H1 (cell line): ENCODE measurements at regions not wholly inside any gene's neighbourhood (a gene's known extent, or its start where the extent isn't known, plus 50 kb on each side); places are given as distances from the start of the nearest gene placed in this dataset.

Source experiments
- CTCF ChIA-PET: fragments of 300-600 bp; sonication (Branson Sonifier 250); formaldehyde crosslinking; loops from one replicate; lab custom pipeline; 2021; ENCODE audit not compliant: partially characterized antibody; lab: Charles Lee
- POLR2A ChIA-PET: fragments of 300-600 bp; sonication (Branson Sonifier 250); formaldehyde crosslinking; loops from one replicate; lab custom pipeline; 2021; ENCODE audit warnings: inconsistent platforms; ENCODE audit not compliant: partially characterized antibody; lab: Charles Lee
- DNase-seq, 2 experiments: peaks; one replicate each; pipeline versions ENCODE4 v3.0.0 to v3.0.0-alpha.2; 2010 to 2022; ENCODE audit warnings: low spot score in 2 of 2, low read depth in 1 of 2, mixed read lengths in 1 of 2
- FAIRE-seq: peaks from 2 replicates; lab custom pipeline; 2011; peaks lifted over from hg19 to GRCh38; lab: Jason Lieb, UNC
- H2AFZ ChIP-seq: 2 replicates; pipeline ENCODE4 v1.8.1; 2012; ENCODE audit warnings: low read length, inconsistent platforms
- H2AK5ac ChIP-seq: 2 replicates; pipeline ENCODE4 v1.6.1; 2013; ENCODE audit warnings: low read depth, low read length
- H2BK120ac ChIP-seq: replicated peaks from 2 replicates; pipeline ENCODE3; 2013; ENCODE audit warnings: low read depth, low read length, inconsistent platforms
- H2BK12ac ChIP-seq: 2 replicates; pipeline ENCODE4 v1.6.1; 2013; ENCODE audit warnings: low read depth, low read length
- H2BK15ac ChIP-seq: 2 replicates; pipeline ENCODE4 v1.6.1; 2013; ENCODE audit warnings: low read length
- H2BK20ac ChIP-seq: 2 replicates; pipeline ENCODE4 v1.6.1; 2013; ENCODE audit warnings: low read length
- H2BK5ac ChIP-seq: 2 replicates; pipeline ENCODE4 v1.6.1; 2013; ENCODE audit warnings: low read depth, low read length
- H3K14ac ChIP-seq: 2 replicates; pipeline ENCODE4 v1.6.1; 2013; ENCODE audit warnings: inconsistent platforms; ENCODE audit not compliant: insufficient read length
- H3K18ac ChIP-seq: 2 replicates; pipeline ENCODE4 v1.6.1; 2013; ENCODE audit warnings: low read length; ENCODE audit errors: extremely low read depth
- H3K23ac ChIP-seq: 2 replicates; pipeline ENCODE4 v1.6.1; 2013; ENCODE audit warnings: inconsistent platforms; ENCODE audit not compliant: insufficient read length
- H3K23me2 ChIP-seq: 2 replicates; pipeline ENCODE4 v1.6.1; 2013; ENCODE audit warnings: low read depth, low read length
- H3K27ac ChIP-seq: 2 replicates; pipeline ENCODE4 v1.6.1; 2011; ENCODE audit warnings: low read depth, low read length, inconsistent platforms
- H3K27me3 ChIP-seq, 4 experiments: replicated peaks in 1 of 4; 1 replicate in 1 of 4; 2 replicates in 3 of 4; pipeline versions ENCODE4 v1.6.1 to v1.8.1; 2011 to 2013; ENCODE audit warnings: low read length in 3 of 4, mild to moderate bottlenecking in 3 of 4, inconsistent platforms in 2 of 4, mixed read lengths in 2 of 4, moderate library complexity in 1 of 4; ENCODE audit not compliant: control insufficient read depth in 3 of 4, insufficient read depth in 3 of 4; ENCODE audit errors: extremely low read depth in 1 of 4
- H3K36me3 ChIP-seq, 4 experiments: 2 replicates each; pipeline versions ENCODE4 v1.6.1 to v1.8.1; 2011 to 2013; ENCODE audit warnings: mild to moderate bottlenecking in 4 of 4, low read length in 3 of 4, moderate library complexity in 2 of 4, control low read depth in 1 of 4, inconsistent platforms in 1 of 4; ENCODE audit not compliant: insufficient read depth in 4 of 4, control insufficient read depth in 2 of 4
- H3K4ac ChIP-seq: replicated peaks from 2 replicates; pipeline ENCODE3; 2013; ENCODE audit warnings: low read length, low read depth, mixed read lengths, inconsistent platforms; ENCODE audit not compliant: insufficient read length
- H3K4me1 ChIP-seq, 4 experiments: replicated peaks in 1 of 4; 1 replicate in 1 of 4; 2 replicates in 3 of 4; pipeline versions ENCODE4 v1.6.1 to v1.8.1; 2011 to 2013; ENCODE audit warnings: low read length in 3 of 4, inconsistent platforms in 2 of 4, mixed read lengths in 1 of 4; ENCODE audit not compliant: insufficient read depth in 4 of 4, control insufficient read depth in 3 of 4
- H3K4me2 ChIP-seq, 2 experiments: 2 replicates each; pipeline versions ENCODE4 v1.6.1 to v1.8.1; 2011 to 2013; ENCODE audit warnings: low read depth in 2 of 2, low read length in 2 of 2, control low read depth in 1 of 2, inconsistent platforms in 1 of 2, mild to moderate bottlenecking in 1 of 2; ENCODE audit not compliant: insufficient read depth in 1 of 2
- H3K4me3 ChIP-seq, 4 experiments: fragments of 200-600, 300-600 bp in 1 of 4; sonication (generic), shearing (Covaris generic), sonication (Bioruptor Twin) in 1 of 4; 2 replicates each; pipeline versions ENCODE4 v1.5.1 to v1.8.1; 2011 to 2016; ENCODE audit warnings: low read length in 4 of 4, low read depth in 3 of 4, control low read depth in 2 of 4, inconsistent platforms in 2 of 4, mild to moderate bottlenecking in 2 of 4, mixed read lengths in 1 of 4, moderate library complexity in 1 of 4; ENCODE audit not compliant: insufficient read depth in 2 of 4; ENCODE audit errors: extremely low read depth in 1 of 4
- H3K56ac ChIP-seq: replicated peaks from 2 replicates; pipeline ENCODE3; 2013; ENCODE audit warnings: low read depth, mild to moderate bottlenecking, mixed read lengths, low read length, inconsistent platforms; ENCODE audit not compliant: insufficient read length
- H3K79me1 ChIP-seq: 2 replicates; pipeline ENCODE4 v1.6.1; 2013; ENCODE audit warnings: low read depth, low read length, control low read depth
- H3K79me2 ChIP-seq, 2 experiments: 2 replicates each; pipeline versions ENCODE4 v1.6.1 to v1.8.1; 2012 to 2013; ENCODE audit warnings: low read length in 2 of 2, mild to moderate bottlenecking in 2 of 2, inconsistent platforms in 1 of 2; ENCODE audit not compliant: insufficient read depth in 2 of 2, control insufficient read depth in 1 of 2
- H3K9ac ChIP-seq, 4 experiments: replicated peaks in 1 of 4; 1 replicate in 1 of 4; 2 replicates in 3 of 4; pipeline versions ENCODE4 v1.6.1 to v1.8.1; 2011 to 2013; ENCODE audit warnings: low read depth in 3 of 4, low read length in 3 of 4, control low read depth in 2 of 4, mild to moderate bottlenecking in 2 of 4, moderate library complexity in 2 of 4, inconsistent platforms in 1 of 4; ENCODE audit errors: extremely low read depth in 1 of 4
- H3K9me3 ChIP-seq, 2 experiments: 2 replicates each; pipeline versions ENCODE4 v1.6.1 to v1.8.1; 2012 to 2013; ENCODE audit warnings: mild to moderate bottlenecking in 2 of 2, moderate library complexity in 2 of 2, control low read depth in 1 of 2, inconsistent platforms in 1 of 2, low read depth in 1 of 2, low read length in 1 of 2, mixed read lengths in 1 of 2; ENCODE audit not compliant: insufficient read depth in 2 of 2
- H4K20me1 ChIP-seq, 2 experiments: replicated peaks in 1 of 2; 2 replicates each; pipeline versions ENCODE3 to v1.8.1; 2011 to 2013; ENCODE audit warnings: inconsistent platforms in 2 of 2, low read length in 2 of 2, mild to moderate bottlenecking in 1 of 2; ENCODE audit not compliant: insufficient read depth in 2 of 2, control insufficient read depth in 1 of 2
- H4K5ac ChIP-seq: 2 replicates; pipeline ENCODE4 v1.6.1; 2013; ENCODE audit warnings: low read length, low read depth, mixed read lengths, inconsistent platforms; ENCODE audit not compliant: insufficient read length
- H4K8ac ChIP-seq: 2 replicates; pipeline ENCODE4 v1.8.0; 2013; ENCODE audit warnings: mild to moderate bottlenecking, moderate library complexity, low read length, inconsistent platforms; ENCODE audit not compliant: insufficient read depth; ENCODE audit errors: extremely low read depth
- H4K91ac ChIP-seq: replicated peaks from 2 replicates; pipeline ENCODE3; 2013; ENCODE audit warnings: low read length, mixed read lengths, inconsistent platforms; ENCODE audit not compliant: insufficient read length
- ASH2L ChIP-seq: fragments of 200-600, 300-600 bp; sonication (generic); IDR thresholded peaks from one replicate; pipeline ENCODE4 v1.7.1; 2017; ENCODE audit warnings: low read length
- CBX5 ChIP-seq: fragments of 300-800, 300-1000 bp; sonication (generic); IDR thresholded peaks from 2 replicates; pipeline ENCODE4 v1.7.1; 2016; ENCODE audit warnings: antibody characterized with exemption, low read length, low read depth
- CREB1 ChIP-seq: IDR thresholded peaks from 2 replicates; pipeline ENCODE4 v1.6.1; 2012; ENCODE audit warnings: inconsistent platforms
- E2F6 ChIP-seq: IDR thresholded peaks from 2 replicates; pipeline ENCODE4 v1.6.1; 2012; ENCODE audit warnings: inconsistent platforms
- KDM1A ChIP-seq: fragments of 200-600, 300-600 bp; sonication (generic); IDR thresholded peaks from 2 replicates; pipeline ENCODE4 v1.7.1; 2016; ENCODE audit warnings: mild to moderate bottlenecking, low read length, borderline replicate concordance
- POU5F1 ChIP-seq: IDR thresholded peaks from 2 replicates; pipeline ENCODE4 v1.6.1; 2011; ENCODE audit warnings: low read depth, mild to moderate bottlenecking, low read length, moderate library complexity
- SAP30 ChIP-seq: fragments of 300-600 bp; sonication (generic); IDR thresholded peaks from 2 replicates; pipeline ENCODE4 v1.7.1; 2012; ENCODE audit warnings: low read length, moderate library complexity, mild to moderate bottlenecking, inconsistent platforms; ENCODE audit not compliant: insufficient read depth, insufficient replicate concordance
- SP2 ChIP-seq: IDR thresholded peaks from 2 replicates; pipeline ENCODE4 v1.6.1; 2012; ENCODE audit warnings: mild to moderate bottlenecking, low read length, inconsistent platforms
- YY1 ChIP-seq: IDR thresholded peaks from 2 replicates; pipeline ENCODE4 v1.6.1; 2011; ENCODE audit warnings: low read depth, mild to moderate bottlenecking, low read length
- ZNF274 ChIP-seq: IDR thresholded peaks from 2 replicates; pipeline ENCODE4 v1.7.0; 2012; ENCODE audit warnings: low read length, borderline replicate concordance; ENCODE audit errors: extremely low read depth
- WGBS, 2 experiments: shearing (Covaris generic) in 1 of 2; methylation state at CpG; one replicate each; pipeline versions ENCODE4 v1.1.6 to v1.1.7; 2013 to 2015; ENCODE audit warnings: low lambda C conversion rate in 2 of 2, mixed read lengths in 2 of 2, inconsistent platforms in 1 of 2, low coverage in 1 of 2, missing lambda C conversion rate in 1 of 2; ENCODE audit not compliant: insufficient replicate concordance in 2 of 2, insufficient coverage in 1 of 2, insufficient read length in 1 of 2; ENCODE audit errors: extremely low coverage in 1 of 2, missing lambda C conversion rate in 1 of 2; 5-methylcytosine and 5-hydroxymethylcytosine counted together

- no peaks in the 10 kb centered on the region for H4K20me1 ChIP-seq
- no peak for FAIRE-seq
- POLR2A ChIA-PET = no interaction called here
These were observed 87.3 kb upstream of the DHRS4 start for GRCh38 chr14:23866269-23866668.

More at GRCh38 chr14:23866269-23866668, 87.3 kb upstream of the DHRS4 start:
- Histone ChIP-seq H4K8ac (no peak overlapping the region), H3K18ac (no peak overlapping the region), H2BK12ac (no peak overlapping the region), H3K4me3 (no peak overlapping the region), H3K4ac (no peak overlapping the region), H2BK5ac (no peak overlapping the region), H3K79me1 (no peaks in the 10 kb centered on the region), H3K36me3 (no peaks in the 10 kb centered on the region), H4K5ac (no peak overlapping the region), H3K27me3 (0 out of 7 replicates have a peak, but pooled peaks cover 0 to 4% (median 0%) of the 10 kb centered on the region in 4 experiments), H4K91ac (no peak overlapping the region), H2AFZ (no peak overlapping the region), H2BK20ac (no peak overlapping the region), H2AK5ac (no peak overlapping the region), H3K56ac (no peak overlapping the region), H3K4me1 (no peaks in the 10 kb centered on the region), H3K23me2 (no peaks in the 10 kb centered on the region; the same call in 1 of the 2 replicates), H3K14ac (no peak overlapping the region), H3K79me2 (no peaks in the 10 kb centered on the region), H3K4me2 (no peak overlapping the region), H2BK120ac (no peak overlapping the region), H3K23ac (no peak overlapping the region), H3K9me3 (peaks cover 46 to 68% of the 10 kb centered on the region in 2 experiments; a peak in 3 of 4 replicates), H2BK15ac (no peak overlapping the region), H3K27ac (no peak overlapping the region), H3K9ac (no peak overlapping the region)
- no peak for TF ChIP-seq ASH2L
- no peak for TF ChIP-seq SAP30
- TF ChIP-seq KDM1A = no peak
- no peak for TF ChIP-seq ZNF274
- no peak for TF ChIP-seq YY1
- no peak for TF ChIP-seq POU5F1
- no peak for TF ChIP-seq SP2
- no peak for TF ChIP-seq E2F6
- TF ChIP-seq CBX5 = no peak
- TF ChIP-seq CREB1 = no peak
- 59% methylated on average over 6 of the region's 6 CpGs; no CpG with 5 or more reads in 1 of the 2 experiments for WGBS, 2 experiments
- DNase-seq = no peak
- CTCF ChIA-PET = interaction anchor here (0.8 kb wide), 1 partner anchor 44 kb away, joined by 3 read pairs; no protein-coding TSS in a partner anchor
